ENCODE measurements at regions not wholly inside any gene's neighbourhood (a gene's known extent, or its start where the extent isn't known, plus 50 kb on each side); places are given as distances from the start of the nearest gene placed in this dataset.
"Not testable (repeated sequence)": the region's sequence is repeated elsewhere in the genome, so short reads cannot be mapped to it uniquely, and the experiment has no call there.

GRCh38 chr5:23840083-23840482, 332.7 kb downstream of the PRDM9 start:
- no peak for DNase-seq
- no peak overlapping the region for H3K4me3 ChIP-seq
- H3K27me3 ChIP-seq = no peaks in the 10 kb centered on the region
- H3K9me3 ChIP-seq = peaks cover 10% of the 10 kb centered on the region; the same call in 1 of the 2 replicates
- H3K36me3 ChIP-seq = no peaks in the 10 kb centered on the region

GRCh38 chr5:23864786-23865185, 357.4 kb downstream of the PRDM9 start:
- no peaks in the 10 kb centered on the region for H3K27me3 ChIP-seq
- H3K36me3 ChIP-seq = no peaks in the 10 kb centered on the region
- no peaks in the 10 kb centered on the region for H3K9me3 ChIP-seq
- H3K4me3 ChIP-seq = no peak overlapping the region
- no peak for DNase-seq

- no peaks in the 10 kb centered on the region for H3K9me3 ChIP-seq
- no peak for DNase-seq
- no peaks in the 10 kb centered on the region for H3K27me3 ChIP-seq
- no peak overlapping the region for H3K4me3 ChIP-seq
- no peaks in the 10 kb centered on the region for H3K36me3 ChIP-seq
Measured at GRCh38 chr5:23877847-23878246, 370.4 kb downstream of the PRDM9 start.

- Histone ChIP-seq H3K36me3 (no peaks in the 10 kb centered on the region), H3K27me3 (no peaks in the 10 kb centered on the region), H3K4me3 (peak overlapping the region; percentile 32), H3K9me3 (no peaks in the 10 kb centered on the region)
- DNase-seq = no peak
Measured at GRCh38 chr5:23884405-23885031, 377.1 kb downstream of the PRDM9 start.

- H3K4me3 ChIP-seq = no peak overlapping the region
- DNase-seq = no peak
- H3K36me3 ChIP-seq = no peaks in the 10 kb centered on the region
- H3K9me3 ChIP-seq = peaks cover 7% of the 10 kb centered on the region
- no peaks in the 10 kb centered on the region for H3K27me3 ChIP-seq
Measured at GRCh38 chr5:23893561-23893960, 386.2 kb downstream of the PRDM9 start.

GRCh38 chr5:23895614-23896013, 388.2 kb downstream of the PRDM9 start:
- no peaks in the 10 kb centered on the region for H3K36me3 ChIP-seq

GRCh38 chr5:23930985-23931384, 423.6 kb downstream of the PRDM9 start:
- H3K36me3 ChIP-seq = no peaks in the 10 kb centered on the region
- DNase-seq = peak; percentile 7
- no peak overlapping the region for H3K4me3 ChIP-seq
- no peaks in the 10 kb centered on the region for H3K27me3 ChIP-seq
- no peaks in the 10 kb centered on the region; the same call in 1 of the 2 replicates for H3K9me3 ChIP-seq

More at GRCh38 chr5:23895614-23896013, 388.2 kb downstream of the PRDM9 start:
- H3K9me3 ChIP-seq = peaks cover 7% of the 10 kb centered on the region
- H3K4me3 ChIP-seq = no peak overlapping the region
- no peak for DNase-seq
- H3K27me3 ChIP-seq = no peaks in the 10 kb centered on the region

GRCh38 chr5:23951261-23951928, 444.0 kb downstream of the PRDM9 start:
- not testable (repeated sequence) for DNase-seq, H3K9me3 ChIP-seq, H3K27me3 ChIP-seq, H3K4me3 ChIP-seq, H3K36me3 ChIP-seq

GRCh38 chr5:23963449-23963848, 456.0 kb downstream of the PRDM9 start:
- no peak for DNase-seq
- Histone ChIP-seq H3K36me3 (no peaks in the 10 kb centered on the region), H3K9me3 (no peaks in the 10 kb centered on the region), H3K27me3 (no peaks in the 10 kb centered on the region; the same call in 1 of the 2 replicates), H3K4me3 (no peak overlapping the region)

- no peaks in the 10 kb centered on the region for H3K36me3 ChIP-seq
- no peak for DNase-seq
- peaks cover 6% of the 10 kb centered on the region for H3K9me3 ChIP-seq
- H3K27me3 ChIP-seq = no peaks in the 10 kb centered on the region
- H3K4me3 ChIP-seq = no peak overlapping the region
Measured at GRCh38 chr5:23977365-23977764, 470.0 kb downstream of the PRDM9 start.

- no peak overlapping the region for H3K4me3 ChIP-seq
- H3K36me3 ChIP-seq = no peaks in the 10 kb centered on the region
- no peaks in the 10 kb centered on the region for H3K27me3 ChIP-seq
- peak; percentile 14 for DNase-seq
- peaks cover 6% of the 10 kb centered on the region for H3K9me3 ChIP-seq
Measured at GRCh38 chr5:23977997-23978396, 470.6 kb downstream of the PRDM9 start.

GRCh38 chr5:23991406-23991805, 484.0 kb downstream of the PRDM9 start:
- no peaks in the 10 kb centered on the region for H3K9me3 ChIP-seq
- DNase-seq = no peak
- H3K4me3 ChIP-seq = no peak overlapping the region
- no peaks in the 10 kb centered on the region for H3K36me3 ChIP-seq
- H3K27me3 ChIP-seq = no peaks in the 10 kb centered on the region

GRCh38 chr5:23994581-23995370, 487.4 kb downstream of the PRDM9 start:
- no peaks in the 10 kb centered on the region for H3K36me3 ChIP-seq
- DNase-seq = no peak
- H3K9me3 ChIP-seq = no peaks in the 10 kb centered on the region

GRCh38 chr5:23996525-23996924, 489.1 kb downstream of the PRDM9 start:
- H3K9me3 ChIP-seq = no peaks in the 10 kb centered on the region; the same call in 1 of the 2 replicates
- H3K36me3 ChIP-seq = no peaks in the 10 kb centered on the region
- H3K27me3 ChIP-seq = no peaks in the 10 kb centered on the region
- no peak overlapping the region for H3K4me3 ChIP-seq
- no peak for DNase-seq

More at GRCh38 chr5:23994581-23995370, 487.4 kb downstream of the PRDM9 start:
- no peaks in the 10 kb centered on the region for H3K27me3 ChIP-seq
- no peak overlapping the region for H3K4me3 ChIP-seq

- H3K36me3 ChIP-seq = no peaks in the 10 kb centered on the region
- DNase-seq = no peak
- H3K27me3 ChIP-seq = no peaks in the 10 kb centered on the region
- H3K4me3 ChIP-seq = no peak overlapping the region
- no peaks in the 10 kb centered on the region; the same call in none of the 2 replicates for H3K9me3 ChIP-seq
Measured at GRCh38 chr5:24005384-24005783, 498.0 kb downstream of the PRDM9 start.

GRCh38 chr5:24017710-24018109, 510.3 kb downstream of the PRDM9 start:
- H3K9me3 ChIP-seq, H3K36me3 ChIP-seq, DNase-seq, H3K4me3 ChIP-seq, H3K27me3 ChIP-seq: not testable (repeated sequence)

GRCh38 chr5:24026288-24026687, 518.9 kb downstream of the PRDM9 start:
- Histone ChIP-seq H3K9me3 (peaks cover 2% of the 10 kb centered on the region; the same call in 1 of the 2 replicates), H3K36me3 (no peaks in the 10 kb centered on the region), H3K27me3 (no peaks in the 10 kb centered on the region), H3K4me3 (no peak overlapping the region)
- DNase-seq = no peak

Measured in MG63 (cell line).